ENCODE measurements at regions not wholly inside any gene's neighbourhood (a gene's known extent, or its start where the extent isn't known, plus 50 kb on each side); places are given as distances from the start of the nearest gene placed in this dataset.

DNA sequence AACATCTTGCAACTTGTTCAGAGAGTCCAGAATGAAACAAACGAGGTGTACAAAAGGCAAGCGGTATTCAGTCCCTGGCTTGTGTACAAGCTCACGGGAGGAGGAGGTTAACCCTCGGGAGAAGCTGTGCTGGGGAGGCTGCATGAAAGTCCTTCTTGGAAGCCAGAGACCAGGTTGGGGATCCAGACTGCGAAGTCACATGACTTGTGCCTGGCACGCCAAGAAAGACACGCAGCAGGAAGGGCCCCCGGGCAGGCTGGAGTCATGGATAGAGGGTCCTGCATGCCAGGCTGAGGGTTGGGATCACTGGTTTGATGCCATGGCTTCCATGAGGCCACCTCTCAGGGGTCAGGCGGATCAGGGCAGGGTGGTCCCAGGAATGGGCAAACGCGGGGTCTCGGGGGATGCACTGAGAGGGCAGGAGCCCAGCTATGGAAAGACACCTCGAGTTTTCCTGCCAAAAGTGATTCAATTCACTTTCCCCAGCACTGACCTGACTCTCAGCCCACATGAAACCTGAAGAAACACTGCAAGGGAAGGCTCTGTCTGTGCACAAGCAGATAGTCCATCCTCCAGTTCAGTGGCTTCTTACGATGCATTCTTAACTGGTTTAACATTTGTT lies 79.4 kb downstream of the DLL1 start:
- DNase-seq, result no peak
- TF ChIP-seq, protein P1, sequence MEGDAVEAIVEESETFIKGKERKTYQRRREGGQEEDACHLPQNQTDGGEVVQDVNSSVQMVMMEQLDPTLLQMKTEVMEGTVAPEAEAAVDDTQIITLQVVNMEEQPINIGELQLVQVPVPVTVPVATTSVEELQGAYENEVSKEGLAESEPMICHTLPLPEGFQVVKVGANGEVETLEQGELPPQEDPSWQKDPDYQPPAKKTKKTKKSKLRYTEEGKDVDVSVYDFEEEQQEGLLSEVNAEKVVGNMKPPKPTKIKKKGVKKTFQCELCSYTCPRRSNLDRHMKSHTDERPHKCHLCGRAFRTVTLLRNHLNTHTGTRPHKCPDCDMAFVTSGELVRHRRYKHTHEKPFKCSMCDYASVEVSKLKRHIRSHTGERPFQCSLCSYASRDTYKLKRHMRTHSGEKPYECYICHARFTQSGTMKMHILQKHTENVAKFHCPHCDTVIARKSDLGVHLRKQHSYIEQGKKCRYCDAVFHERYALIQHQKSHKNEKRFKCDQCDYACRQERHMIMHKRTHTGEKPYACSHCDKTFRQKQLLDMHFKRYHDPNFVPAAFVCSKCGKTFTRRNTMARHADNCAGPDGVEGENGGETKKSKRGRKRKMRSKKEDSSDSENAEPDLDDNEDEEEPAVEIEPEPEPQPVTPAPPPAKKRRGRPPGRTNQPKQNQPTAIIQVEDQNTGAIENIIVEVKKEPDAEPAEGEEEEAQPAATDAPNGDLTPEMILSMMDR (IDR thresholded peaks at IDR 0.05), result no peak
- TF ChIP-seq POLR2A (IDR thresholded peaks at IDR 0.05), result no peak
- 59 to 74% methylated on average over 8 to 9 of the region's 14 CpGs for WGBS, 2 donors

DNA sequence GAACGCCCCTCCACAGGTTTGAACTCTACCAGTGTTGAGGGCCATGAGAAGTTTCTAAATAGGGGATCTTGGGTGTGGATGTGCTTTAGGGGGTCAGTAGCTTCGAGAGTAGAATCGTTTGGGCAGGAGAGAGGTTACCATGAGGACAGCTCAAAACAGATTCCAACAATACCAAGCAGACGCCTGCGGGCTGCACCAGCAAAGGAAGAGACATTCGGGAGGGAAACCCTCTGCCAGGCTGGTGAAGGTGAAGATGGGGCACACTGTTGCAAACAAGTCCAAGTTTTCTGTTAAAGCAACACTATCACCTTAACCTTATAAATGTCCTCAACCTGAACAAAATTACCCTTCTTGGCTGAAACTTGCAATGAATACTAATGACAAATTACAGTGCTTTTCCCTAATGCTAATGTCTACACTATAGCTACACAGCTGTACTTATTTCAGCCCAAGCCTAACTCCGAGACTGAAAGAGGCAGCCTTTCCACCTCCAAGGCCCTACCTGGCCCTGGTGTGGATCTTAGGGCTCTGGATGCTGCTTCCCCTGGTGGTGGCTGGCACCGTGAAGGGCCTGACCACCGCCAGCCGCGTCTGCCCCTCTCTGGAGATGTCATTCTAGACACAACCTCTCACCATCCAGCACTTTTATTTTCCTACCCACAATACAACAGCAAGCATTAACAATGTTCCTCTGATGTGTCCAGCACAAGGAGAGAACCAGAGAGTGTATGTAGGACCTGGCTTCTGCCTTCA lies 80.1 kb downstream of the DLL1 start:
- no peak for DNase-seq
- H3K4me1 ChIP-seq, result peaks cover 0 to 10% (median 0%) of the 10 kb centered on the region in 3 donors

More for the DNA sequence above, 79.4 kb downstream of the DLL1 start:
- Histone ChIP-seq H3K27me3 (peaks cover 0 to 58% (median 0%) of the 10 kb centered on the region in 4 donors), H3K27ac (no peak overlapping the region), H3K4me1 (peaks cover 0 to 10% (median 0%) of the 10 kb centered on the region in 3 donors), H3K4me3 (no peak overlapping the region), H3K36me3 (no peaks in the 10 kb centered on the region), H3K9me3 (no peaks in the 10 kb centered on the region)
- intact Hi-C loops (cut with DNase I), result no loop called here

DNA sequence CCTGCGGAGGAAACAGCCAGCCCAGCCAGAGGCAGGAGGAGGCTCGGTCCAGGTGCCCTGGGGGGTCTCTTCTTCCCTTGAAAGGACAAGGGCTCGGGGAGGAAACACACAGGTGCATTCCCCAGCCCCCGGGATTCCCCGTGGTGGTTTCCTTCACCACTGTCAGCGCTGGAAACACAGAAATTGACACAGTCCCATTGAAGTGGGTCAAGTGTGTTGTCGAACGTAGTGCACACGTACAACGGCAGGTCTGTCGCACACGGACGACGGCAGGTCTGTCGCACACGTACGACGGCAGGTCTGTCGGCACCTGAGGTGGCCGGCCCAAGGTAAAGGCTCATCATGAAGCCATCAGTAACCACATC lies 80.9 kb downstream of the DLL1 start:
- 76 to 86% methylated on average over 18 to 20 of the region's 20 CpGs for WGBS, 2 donors
- Histone ChIP-seq H3K36me3 (no peaks in the 10 kb centered on the region), H3K4me1 (peaks cover 0 to 10% (median 0%) of the 10 kb centered on the region in 3 donors), H3K27ac (no peak overlapping the region), H3K9me3 (no peaks in the 10 kb centered on the region), H3K27me3 (peaks cover 0 to 58% (median 0%) of the 10 kb centered on the region in 4 donors), H3K4me3 (no peak overlapping the region)
- TF ChIP-seq, protein P1 (IDR thresholded peaks at IDR 0.05), result no peak
- TF ChIP-seq POLR2A (IDR thresholded peaks at IDR 0.05), result no peak
- intact Hi-C loops (cut with DNase I), result no loop called here
- no peak for DNase-seq

More for the DNA sequence above, 80.1 kb downstream of the DLL1 start:
- Histone ChIP-seq H3K36me3 (no peaks in the 10 kb centered on the region), H3K27ac (no peak overlapping the region), H3K4me3 (no peak overlapping the region), H3K9me3 (no peaks in the 10 kb centered on the region), H3K27me3 (peaks cover 0 to 58% (median 0%) of the 10 kb centered on the region in 4 donors)
- intact Hi-C loops (cut with DNase I), result no loop called here
- WGBS, 2 donors, result 63 to 65% methylated on average over 11 of the region's 11 CpGs
- TF ChIP-seq POLR2A (IDR thresholded peaks at IDR 0.05), result no peak
- TF ChIP-seq, protein P1 (IDR thresholded peaks at IDR 0.05), result no peak

DNA sequence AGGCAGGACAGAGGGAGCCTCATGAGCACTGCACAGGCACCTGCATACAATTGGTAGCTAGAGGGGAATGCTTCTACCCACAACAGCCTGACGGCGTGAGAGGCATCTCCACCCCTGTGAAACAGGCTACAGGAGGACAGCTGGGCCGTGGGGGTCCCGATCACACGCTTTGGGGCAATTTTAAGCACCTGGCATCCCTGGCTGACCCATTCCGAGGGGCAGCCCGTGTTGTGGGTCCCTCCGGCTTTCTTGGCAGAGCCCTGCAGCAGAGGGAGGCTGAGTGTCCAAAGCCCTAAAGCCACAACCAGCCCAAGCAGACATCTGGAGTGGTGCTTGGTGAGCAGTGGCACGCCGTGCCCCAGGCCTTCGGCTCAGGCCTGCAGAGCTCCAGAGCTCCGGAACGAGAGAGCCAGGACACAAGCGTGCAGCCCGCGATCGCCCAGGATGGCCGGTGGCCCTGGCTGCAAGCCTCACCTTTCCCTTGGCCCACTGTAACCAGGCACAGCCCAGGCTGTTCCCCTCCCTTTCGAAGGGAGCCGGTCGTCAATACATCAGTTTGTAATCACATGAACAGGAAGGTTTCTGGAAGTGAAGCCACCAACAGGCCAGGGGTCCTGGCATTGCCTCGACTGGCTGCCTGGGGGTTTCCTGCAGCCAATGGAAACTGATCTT lies 81.4 kb downstream of the DLL1 start:
- H3K27me3 ChIP-seq, result peaks cover 0 to 58% (median 0%) of the 10 kb centered on the region in 4 donors
- no peaks in the 10 kb centered on the region for H3K36me3 ChIP-seq
- H3K4me3 ChIP-seq, result no peak overlapping the region
- no peak for DNase-seq
- no peaks in the 10 kb centered on the region for H3K9me3 ChIP-seq
- H3K27ac ChIP-seq, result no peak overlapping the region
- WGBS, 2 donors, result 80 to 91% methylated on average over 2 to 6 of the region's 22 CpGs
- H3K4me1 ChIP-seq, result peaks cover 0 to 10% (median 0%) of the 10 kb centered on the region in 3 donors
- intact Hi-C loops (cut with DNase I), result no loop called here
- TF ChIP-seq POLR2A (IDR thresholded peaks at IDR 0.05), result no peak
- TF ChIP-seq, protein P1 (IDR thresholded peaks at IDR 0.05), result no peak
